HL-60 (cell line): ENCODE measurements at regions not wholly inside any gene's neighbourhood (a gene's known extent, or its start where the extent isn't known, plus 50 kb on each side); places are given as distances from the start of the nearest gene placed in this dataset.

Experiments used
- DNase-seq, 2 experiments: peaks; one replicate each; pipeline ENCODE4 v3.0.0-alpha.2; 2010 to 2020; ENCODE audit warnings: low read depth in 1 of 2, low spot score in 1 of 2
- H3K27ac ChIP-seq: fragments of 250-450 bp; sonication (Bioruptor Pico); replicated peaks from 2 replicates; pipeline ENCODE4 v1.5.1; 2020; ENCODE audit warnings: mild to moderate bottlenecking, moderate library complexity
- H3K27me3 ChIP-seq: fragments of 250-450 bp; sonication (Bioruptor Pico); 2 replicates; pipeline ENCODE4 v1.5.1; 2021; ENCODE audit warnings: mild to moderate bottlenecking, moderate library complexity; ENCODE audit not compliant: insufficient read depth, poor library complexity, severe bottlenecking
- H3K4me3 ChIP-seq: replicated peaks from 2 replicates; pipeline ENCODE4 v1.5.1; 2011; ENCODE audit warnings: mild to moderate bottlenecking, control low read depth, low read length; ENCODE audit not compliant: insufficient read depth
- CTCF ChIP-seq: IDR thresholded peaks from one replicate; pipeline ENCODE4 v1.5.1; 2011; ENCODE audit warnings: low read length, control low read depth, inconsistent platforms; ENCODE audit not compliant: insufficient read depth
- GABPA ChIP-seq: IDR thresholded peaks from 2 replicates; pipeline ENCODE4 v1.6.1; 2012; ENCODE audit warnings: low read depth
- POLR2AphosphoS5 ChIP-seq: IDR thresholded peaks from 2 replicates; pipeline ENCODE4 v1.6.1; 2012; ENCODE audit warnings: low read depth
- REST ChIP-seq: IDR thresholded peaks from 2 replicates; pipeline ENCODE4 v1.6.1; 2012; ENCODE audit warnings: low read depth; ENCODE audit not compliant: insufficient replicate concordance
- SPI1 ChIP-seq: IDR thresholded peaks from 2 replicates; pipeline ENCODE4 v1.6.1; 2012; ENCODE audit warnings: low read depth, mild to moderate bottlenecking, borderline replicate concordance

GRCh38 chr2:5453220-5454050 is 238.7 kb upstream of the SOX11 start:
- no peak for TF ChIP-seq POLR2AphosphoS5
- no peak for TF ChIP-seq CTCF
- TF ChIP-seq GABPA: no peak
- TF ChIP-seq SPI1: no peak
- no peak for TF ChIP-seq REST
- H3K27ac ChIP-seq: no peak overlapping the region
- no peak for DNase-seq
- no peaks in the 10 kb centered on the region for H3K27me3 ChIP-seq
- H3K4me3 ChIP-seq: no peak overlapping the region

GRCh38 chr2:5454051-5454390 is 238.2 kb upstream of the SOX11 start:
- no peak for DNase-seq
- no peak overlapping the region for H3K27ac ChIP-seq
- H3K27me3 ChIP-seq: no peaks in the 10 kb centered on the region
- TF ChIP-seq GABPA (no peak), REST (no peak), CTCF (no peak), SPI1 (no peak), POLR2AphosphoS5 (no peak)
- no peak overlapping the region for H3K4me3 ChIP-seq

GRCh38 chr2:5459041-5459440 is 233.1 kb upstream of the SOX11 start:
- H3K4me3 ChIP-seq: no peak overlapping the region
- no peak overlapping the region for H3K27ac ChIP-seq
- TF ChIP-seq REST (no peak), POLR2AphosphoS5 (no peak), SPI1 (no peak), GABPA (no peak), CTCF (no peak)
- DNase-seq: no peak
- no peaks in the 10 kb centered on the region for H3K27me3 ChIP-seq
